ENCODE measurements at regions not wholly inside any gene's neighbourhood (a gene's known extent, or its start where the extent isn't known, plus 50 kb on each side); places are given as distances from the start of the nearest gene placed in this dataset.

- no peak for TF ChIP-seq CTCF (IDR thresholded peaks at IDR 0.05; ENCODE audit: insufficient read depth, low read depth, low read length)
- DNase-seq (ENCODE audit: low read depth), result no peak
These were observed 1253.4 kb upstream of the NXPH2 start for GRCh38 chr2:140033638-140034037.

GRCh38 chr2:140027966-140028365 is 1247.8 kb upstream of the NXPH2 start:
- no peak for DNase-seq (ENCODE audit: low read depth)
- TF ChIP-seq CTCF (IDR thresholded peaks at IDR 0.05; ENCODE audit: insufficient read depth, low read depth, low read length), result no peak
- no peak overlapping the region for H3K4me3 ChIP-seq (ENCODE audit: low read depth, low read length)

More at GRCh38 chr2:140033638-140034037, 1253.4 kb upstream of the NXPH2 start:
- H3K4me3 ChIP-seq (ENCODE audit: low read depth, low read length), result no peak overlapping the region

- no peak for DNase-seq (ENCODE audit: low read depth)
- H3K4me3 ChIP-seq (ENCODE audit: low read depth, low read length), result no peak overlapping the region
- no peak for TF ChIP-seq CTCF (IDR thresholded peaks at IDR 0.05; ENCODE audit: insufficient read depth, low read depth, low read length)
These were observed 1247.1 kb upstream of the NXPH2 start for GRCh38 chr2:140027320-140027719.

- no peak for TF ChIP-seq CTCF (IDR thresholded peaks at IDR 0.05; ENCODE audit: insufficient read depth, low read depth, low read length)
- no peak overlapping the region for H3K4me3 ChIP-seq (ENCODE audit: low read depth, low read length)
- peak; percentile 34 for DNase-seq (ENCODE audit: low read depth)
These were observed 1243.1 kb upstream of the NXPH2 start for GRCh38 chr2:140023291-140023690.

GRCh38 chr2:140018541-140018940 is 1238.4 kb upstream of the NXPH2 start:
- H3K4me3 ChIP-seq (ENCODE audit: low read depth, low read length), result no peak overlapping the region
- no peak for TF ChIP-seq CTCF (IDR thresholded peaks at IDR 0.05; ENCODE audit: insufficient read depth, low read depth, low read length)
- DNase-seq (ENCODE audit: low read depth), result no peak

GRCh38 chr2:140014204-140014546 is 1234.0 kb upstream of the NXPH2 start:
- no peak overlapping the region for H3K4me3 ChIP-seq (ENCODE audit: low read depth, low read length)
- no peak for DNase-seq (ENCODE audit: low read depth)
- no peak for TF ChIP-seq CTCF (IDR thresholded peaks at IDR 0.05; ENCODE audit: insufficient read depth, low read depth, low read length)

- no peak for TF ChIP-seq CTCF (IDR thresholded peaks at IDR 0.05; ENCODE audit: insufficient read depth, low read depth, low read length)
- no peak overlapping the region for H3K4me3 ChIP-seq (ENCODE audit: low read depth, low read length)
- no peak for DNase-seq (ENCODE audit: low read depth)
These were observed 1233.5 kb upstream of the NXPH2 start for GRCh38 chr2:140013545-140014203.
